PC-3 (cell line): ENCODE measurements at regions not wholly inside any gene's neighbourhood (a gene's known extent, or its start where the extent isn't known, plus 50 kb on each side); places are given as distances from the start of the nearest gene placed in this dataset.

Experiments used
- CTCF ChIP-seq: fragments of 300-600 bp; sonication (generic); conservative IDR thresholded peaks from 2 replicates; pipeline ENCODE4 v1.5.1; 2017; ENCODE audit warnings: antibody characterized with exemption, low read depth, mild to moderate bottlenecking, low read length
- EZH2 ChIP-seq: fragments of 300-600 bp; sonication (generic); IDR thresholded peaks from one replicate; pipeline ENCODE4 v1.6.1; 2017; ENCODE audit warnings: antibody characterized with exemption, mild to moderate bottlenecking, low read length; ENCODE audit not compliant: unreplicated experiment

- TF ChIP-seq CTCF = no peak
- TF ChIP-seq EZH2 = no peak
These were observed 89.5 kb upstream of the DPH5 start for GRCh38 chr1:101115112-101115511.
